NCI-H460 (cell line): ENCODE measurements at regions not wholly inside any gene's neighbourhood (a gene's known extent, or its start where the extent isn't known, plus 50 kb on each side); places are given as distances from the start of the nearest gene placed in this dataset.
"Not testable (repeated sequence)": the region's sequence is repeated elsewhere in the genome, so short reads cannot be mapped to it uniquely, and the experiment has no call there.

Experiments
- DNase-seq: peaks from one replicate; pipeline ENCODE4 v3.0.0-alpha.2; 2016; ENCODE audit warnings: low read depth; ENCODE audit errors: extremely low read depth

DNA sequence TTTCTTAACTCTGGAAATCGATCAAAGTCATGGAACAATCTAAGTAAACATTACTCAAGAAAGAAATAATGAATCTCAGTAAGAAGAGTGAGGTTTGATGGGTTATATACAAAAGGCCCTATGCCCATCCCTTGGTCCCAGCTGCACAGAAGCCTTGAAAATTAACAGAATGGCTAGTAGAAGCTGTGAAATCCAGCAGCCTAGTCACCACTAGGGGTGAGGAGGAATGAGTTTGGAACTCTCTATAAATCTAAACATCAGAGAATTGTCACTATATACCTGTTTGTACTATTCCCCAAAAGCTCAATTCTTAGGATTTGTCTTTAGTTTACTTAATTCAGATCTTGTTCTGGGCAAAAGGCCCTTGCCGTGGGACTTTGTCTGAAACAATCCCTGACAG, 313.9 kb upstream of the GRID2 start:
- DNase-seq = no peak

DNA sequence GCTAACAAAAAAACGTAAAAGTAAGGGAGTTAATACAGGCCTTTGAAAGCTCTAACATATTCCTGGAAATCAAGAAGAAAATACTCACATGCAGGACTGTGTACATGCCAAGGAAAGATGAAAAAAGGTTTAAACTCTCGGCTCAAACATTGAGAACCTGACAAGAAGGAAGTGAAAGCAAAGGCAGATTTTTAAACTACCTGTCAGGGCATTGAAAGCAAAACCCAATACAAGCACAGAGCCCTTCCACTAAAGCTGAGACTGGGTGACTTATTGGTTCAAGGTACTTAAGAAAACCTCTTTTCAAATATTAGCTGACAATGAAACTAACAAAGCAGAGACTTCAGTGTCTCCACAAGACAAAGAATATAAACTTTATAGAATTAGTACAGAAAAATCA, 313.0 kb upstream of the GRID2 start:
- no peak for DNase-seq

DNA sequence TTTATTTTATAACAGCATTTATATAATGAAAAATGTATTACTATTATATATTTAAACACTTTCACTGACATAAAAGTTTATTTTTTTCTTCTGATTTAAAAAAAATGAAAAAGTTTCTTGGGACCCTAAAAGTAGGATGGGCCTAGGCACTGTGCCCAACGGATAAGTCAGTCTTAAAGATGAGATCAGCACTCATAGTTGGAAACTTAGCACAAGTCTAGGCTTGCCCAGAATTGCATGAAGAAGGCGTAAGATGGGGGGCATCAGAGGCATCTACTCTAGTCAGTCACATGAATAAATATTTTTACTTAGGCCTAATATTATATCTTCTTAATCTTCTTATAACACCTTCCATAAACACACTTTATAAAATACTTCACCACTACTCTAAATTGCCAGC, 306.7 kb upstream of the GRID2 start:
- no peak for DNase-seq

DNA sequence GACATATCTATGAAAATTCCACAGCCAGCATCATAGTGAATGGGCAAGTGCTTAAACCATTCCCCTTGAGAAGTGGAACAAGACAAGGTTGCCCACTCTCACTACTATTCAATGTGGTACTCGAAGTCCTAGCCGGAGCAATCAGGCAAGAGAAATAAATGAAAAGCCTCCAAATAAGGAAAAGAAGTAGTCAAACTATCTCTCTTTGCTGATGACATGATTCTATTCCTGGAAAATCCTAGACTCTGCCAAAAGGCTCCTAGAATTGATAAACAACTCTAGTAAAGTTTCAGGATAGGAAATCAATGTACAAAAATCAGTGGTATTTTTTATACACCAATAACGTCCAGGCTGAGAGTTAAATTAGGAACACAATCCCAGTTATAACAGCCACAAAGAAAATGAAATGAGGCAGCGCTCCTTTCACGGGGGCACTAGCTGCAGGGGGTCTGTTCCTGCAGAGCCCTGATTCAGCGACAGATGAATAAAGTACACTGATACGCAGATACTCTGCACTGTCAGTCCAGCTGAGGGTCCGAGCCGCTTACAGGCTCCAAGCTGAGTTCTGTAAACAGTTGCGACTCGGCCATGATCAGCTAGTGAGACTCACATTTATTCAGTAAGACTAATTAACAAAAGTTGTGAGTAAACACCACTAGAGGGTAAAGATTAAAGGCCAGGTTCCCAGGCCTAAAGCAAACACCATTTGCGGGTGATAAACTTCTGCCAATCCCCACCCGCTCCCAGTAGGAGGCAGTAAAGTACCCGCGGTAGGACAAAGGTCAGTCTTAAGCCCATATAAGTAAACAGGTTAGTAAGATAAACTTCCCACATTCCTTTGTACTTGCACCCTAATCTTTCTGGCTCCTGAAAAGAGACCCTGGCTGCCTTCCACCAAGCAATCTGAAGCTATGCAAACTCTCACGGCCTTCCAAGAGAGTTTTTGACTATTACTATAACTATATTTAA, 290.6 kb upstream of the GRID2 start:
- no peak for DNase-seq

DNA sequence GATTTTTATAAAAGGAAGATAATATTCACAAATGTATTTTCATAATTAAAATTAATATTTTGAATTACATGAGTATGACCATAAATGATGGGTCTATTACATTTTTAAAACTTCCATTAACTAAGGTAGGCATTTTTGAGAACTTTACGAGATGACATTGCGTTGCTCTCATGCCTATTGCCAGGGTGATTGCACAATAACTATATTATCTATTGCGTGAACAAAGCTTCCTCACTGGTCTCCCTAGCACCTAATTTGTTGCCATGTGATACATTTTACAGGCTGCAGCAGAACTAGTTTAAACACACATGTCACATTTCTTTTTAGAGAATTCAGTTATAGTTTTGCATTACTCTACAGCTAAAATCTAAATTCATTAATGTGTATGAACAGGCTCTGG, 289.7 kb upstream of the GRID2 start:
- no peak for DNase-seq

DNA sequence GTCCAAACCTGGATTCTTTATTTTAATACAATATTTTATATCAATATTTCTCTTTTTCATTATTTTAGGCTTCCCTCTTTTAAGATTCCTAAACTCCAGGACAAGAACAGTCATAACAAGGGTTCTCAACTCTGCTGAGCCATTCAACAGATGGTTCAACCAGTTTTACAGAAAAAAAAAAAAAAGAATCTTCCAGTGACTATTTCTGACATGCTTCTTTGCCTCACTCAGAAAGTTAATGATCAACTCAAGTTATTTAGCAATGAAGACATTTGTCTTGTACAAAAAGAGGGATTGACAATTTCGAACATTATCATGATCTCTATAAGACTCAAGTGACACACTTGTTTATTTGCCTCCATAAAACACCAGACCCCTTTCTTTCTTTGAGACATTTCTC, 282.6 kb upstream of the GRID2 start:
- no peak for DNase-seq

DNA sequence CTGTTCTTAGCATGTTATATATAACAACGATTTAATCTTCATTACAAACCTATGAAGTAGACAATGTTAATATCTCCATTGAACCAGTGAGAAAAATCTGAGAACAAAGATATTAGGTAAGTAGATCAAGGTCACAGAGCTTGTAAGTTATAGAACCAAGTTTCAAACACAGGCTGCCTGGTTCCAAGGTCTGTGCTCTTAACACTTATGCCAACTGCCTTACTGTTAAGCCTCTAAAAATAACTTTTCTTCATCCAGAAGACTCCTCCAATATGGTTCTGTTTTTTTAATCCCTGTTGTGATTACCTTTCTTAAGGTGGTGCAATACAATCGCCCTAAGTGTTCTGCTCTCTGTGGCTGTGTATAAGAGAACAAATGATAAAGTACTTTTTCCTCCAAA, 282.0 kb upstream of the GRID2 start:
- DNase-seq = no peak

DNA sequence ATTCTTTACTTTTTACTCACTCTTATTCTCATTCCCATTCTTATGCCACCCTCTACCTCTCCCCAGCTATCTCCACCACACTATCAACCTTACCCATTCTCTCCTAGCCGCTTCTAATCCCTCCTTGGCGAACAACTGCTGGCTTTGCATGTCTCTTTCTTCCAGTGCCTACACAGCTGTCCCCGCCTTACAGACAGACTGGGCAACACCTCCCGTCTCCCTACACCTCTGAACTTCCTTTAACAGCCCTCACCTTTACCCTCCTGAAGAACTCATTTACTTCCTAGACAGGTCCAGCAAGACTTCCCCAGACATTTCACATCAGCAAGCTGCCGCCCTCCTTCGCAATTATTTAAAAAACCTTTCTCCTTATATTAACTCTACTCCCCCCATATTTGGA, 274.9 kb upstream of the GRID2 start:
- DNase-seq = not testable (repeated sequence)

DNA sequence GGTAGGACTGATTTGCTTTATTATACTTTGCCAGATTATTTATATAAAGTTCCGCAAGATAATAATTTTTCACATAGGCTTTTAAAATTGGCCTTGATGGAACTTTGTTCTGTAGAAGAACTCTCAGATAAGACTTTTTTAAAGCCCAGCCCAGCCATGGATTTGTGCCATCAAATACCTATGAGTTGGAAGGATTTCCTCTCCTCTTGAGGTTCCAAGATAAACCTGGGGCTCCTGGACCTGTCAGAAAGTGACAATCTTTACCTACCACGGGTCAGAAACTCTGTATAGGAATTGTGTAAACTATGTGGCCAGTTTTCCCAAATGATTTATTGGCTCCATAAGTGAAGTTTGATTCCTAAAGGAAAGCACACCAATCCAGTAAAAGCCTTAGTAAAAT, 271.9 kb upstream of the GRID2 start:
- no peak for DNase-seq

DNA sequence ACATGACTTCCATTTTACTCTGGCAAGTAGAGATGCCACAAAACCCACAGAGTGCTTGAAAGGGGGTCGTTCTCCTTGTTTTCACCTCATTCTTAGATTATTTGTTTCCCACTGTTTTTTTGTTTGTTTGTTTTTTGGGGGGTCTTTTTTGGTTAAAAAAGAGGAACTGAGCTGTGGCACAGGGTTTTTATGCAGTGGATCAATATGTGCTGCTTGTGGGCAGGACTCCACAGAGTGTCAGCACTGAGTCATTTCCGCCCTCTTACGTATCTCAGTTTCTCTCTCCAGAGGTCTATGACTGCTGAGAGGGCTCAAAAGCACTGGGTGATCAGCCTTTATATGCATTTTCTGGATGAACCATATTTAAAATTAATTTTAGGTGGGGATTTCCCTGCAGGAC, 268.1 kb upstream of the GRID2 start:
- no peak for DNase-seq

DNA sequence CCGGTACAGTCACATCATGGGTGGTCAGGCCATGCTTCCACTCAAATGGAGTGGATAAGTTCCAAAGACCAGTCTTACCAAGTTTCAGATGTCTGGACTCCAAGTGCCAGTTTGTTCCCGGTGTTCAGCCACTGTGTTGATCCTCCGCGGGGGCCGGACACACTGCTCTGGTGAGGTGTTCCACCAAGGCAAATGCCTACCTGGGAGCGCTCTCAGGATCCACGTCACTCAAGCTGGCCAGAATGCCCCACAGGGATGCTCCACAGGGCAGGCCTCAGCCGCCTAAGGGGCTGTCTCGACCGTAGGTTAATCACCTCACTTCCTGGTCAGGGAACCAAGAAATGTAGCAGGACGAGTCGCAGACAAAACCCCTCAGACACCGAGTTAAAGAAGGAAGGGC, 258.0 kb upstream of the GRID2 start:
- no peak for DNase-seq

DNA sequence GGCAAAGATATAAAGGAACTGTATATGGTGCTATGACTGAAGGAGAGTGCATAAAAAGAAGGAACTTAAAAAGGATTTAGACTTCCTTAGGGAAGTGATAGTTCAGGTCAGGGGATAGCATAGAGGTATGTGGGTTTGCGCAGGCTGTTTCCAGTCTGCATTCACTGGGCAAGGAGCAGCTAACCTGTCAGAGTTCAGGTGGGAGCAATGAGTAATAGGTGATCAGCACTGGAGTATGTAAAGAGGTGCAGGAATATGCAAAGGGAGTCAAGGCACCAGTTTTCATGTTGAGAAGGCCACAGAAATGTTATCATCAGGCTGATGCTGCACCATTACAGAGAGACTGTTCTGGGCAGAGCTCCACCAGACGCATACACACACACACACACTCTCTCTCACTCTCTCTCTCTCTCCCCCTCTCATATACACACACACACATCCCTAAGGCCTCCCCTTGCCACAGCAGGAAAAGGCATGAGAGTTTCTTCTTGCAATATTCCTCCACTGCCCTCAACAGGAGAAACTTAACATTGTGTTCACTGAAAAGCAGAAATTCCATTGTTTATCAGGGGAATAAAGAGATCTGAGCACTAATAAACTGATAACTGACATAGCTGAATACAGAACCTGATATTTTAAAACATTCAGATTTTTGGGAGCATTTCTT, 256.4 kb upstream of the GRID2 start:
- DNase-seq = no peak

DNA sequence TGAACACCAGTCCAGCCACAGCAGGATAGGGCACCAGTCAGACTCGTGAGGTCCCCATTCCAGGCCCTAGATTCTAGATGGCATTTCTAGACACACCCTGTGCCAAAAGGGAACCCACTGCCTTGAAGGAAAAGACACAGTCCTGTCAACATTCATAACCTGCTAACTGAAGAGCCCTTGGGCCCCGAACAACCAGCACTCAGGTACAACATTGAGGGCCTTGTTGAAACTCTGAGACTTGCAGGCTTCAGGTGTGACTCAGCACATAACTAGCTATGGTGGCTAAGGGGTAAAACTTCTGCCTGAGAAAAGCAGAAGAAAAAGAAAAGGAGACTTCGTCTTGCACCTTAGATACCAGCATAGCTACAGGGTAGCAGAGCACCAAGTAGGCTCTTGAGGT, 252.9 kb upstream of the GRID2 start:
- DNase-seq = no peak

DNA sequence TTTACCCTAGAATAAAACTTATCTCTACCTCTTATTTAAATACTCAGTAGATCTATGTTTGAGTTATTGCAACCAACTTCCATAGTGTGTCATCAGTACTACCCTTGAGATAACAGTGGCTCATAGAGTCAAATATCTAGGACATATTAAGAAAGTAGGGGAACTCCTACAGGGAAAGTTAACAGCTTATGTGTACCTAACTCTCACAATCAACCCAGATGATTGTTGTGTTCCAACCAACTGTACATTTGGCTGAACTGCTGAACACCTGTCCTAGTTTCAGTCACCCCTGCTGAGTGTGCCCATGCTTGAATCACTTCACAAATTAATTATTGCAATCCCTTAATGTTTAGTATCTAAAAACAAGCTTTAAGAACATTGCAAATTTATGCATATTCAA, 244.2 kb upstream of the GRID2 start:
- DNase-seq = no peak

DNA sequence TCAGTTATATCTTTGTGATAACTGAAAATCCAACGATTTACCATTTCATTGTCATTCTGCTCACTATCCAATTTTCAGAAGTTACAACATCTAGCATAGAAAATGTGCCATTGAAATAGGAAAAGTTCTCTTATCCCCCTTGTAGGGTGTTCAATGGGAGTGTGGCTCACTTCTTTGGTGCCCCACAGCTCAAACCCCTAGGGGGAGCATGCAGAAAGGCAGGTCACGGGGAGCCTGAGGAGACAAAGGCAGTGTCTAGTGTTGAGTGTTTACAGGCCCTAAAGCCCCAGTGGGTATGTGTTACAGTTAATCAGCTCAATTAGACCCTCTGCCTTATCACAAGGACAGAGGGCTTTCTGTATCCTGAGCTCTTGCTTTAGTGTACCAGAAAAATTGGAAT, 243.4 kb upstream of the GRID2 start:
- DNase-seq = no peak

DNA sequence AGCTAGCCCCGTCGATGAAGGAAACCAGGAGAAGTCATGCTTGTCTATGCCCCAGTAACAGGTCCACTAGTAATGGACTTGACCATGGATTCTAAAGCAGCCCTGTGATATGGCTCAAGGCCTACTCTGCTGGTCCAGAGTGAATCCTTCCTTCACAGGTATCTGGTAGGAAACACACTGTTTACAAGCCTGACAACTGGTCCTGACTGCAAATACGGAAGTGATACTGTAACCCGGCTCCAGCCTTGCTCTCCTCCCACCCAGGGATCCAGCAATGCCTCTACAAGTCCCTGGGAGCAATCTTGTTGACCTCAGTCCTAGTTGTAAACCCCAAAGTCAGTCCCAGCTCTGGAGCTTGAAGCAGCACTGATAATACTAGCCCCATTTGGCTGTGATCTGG, 239.2 kb upstream of the GRID2 start:
- DNase-seq = no peak

DNA sequence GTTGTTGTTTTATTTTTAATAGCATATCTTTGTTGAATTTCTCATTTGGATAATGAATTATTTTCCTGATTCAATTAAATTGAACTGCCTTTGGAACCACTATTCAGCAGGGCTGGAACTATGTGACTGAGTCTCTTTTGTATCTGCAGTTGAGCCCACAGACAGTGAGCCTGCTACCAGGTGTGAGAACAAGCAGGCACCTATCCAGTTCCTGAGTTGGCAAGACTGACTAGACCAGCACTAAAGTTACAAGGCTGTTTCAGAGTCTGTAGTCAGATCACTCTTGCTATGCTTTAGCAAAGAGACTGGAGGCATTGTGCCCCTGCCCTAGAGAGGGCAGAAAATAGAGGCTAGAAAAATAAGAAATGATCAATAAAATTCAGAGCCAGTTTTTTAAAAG, 237.3 kb upstream of the GRID2 start:
- no peak for DNase-seq

DNA sequence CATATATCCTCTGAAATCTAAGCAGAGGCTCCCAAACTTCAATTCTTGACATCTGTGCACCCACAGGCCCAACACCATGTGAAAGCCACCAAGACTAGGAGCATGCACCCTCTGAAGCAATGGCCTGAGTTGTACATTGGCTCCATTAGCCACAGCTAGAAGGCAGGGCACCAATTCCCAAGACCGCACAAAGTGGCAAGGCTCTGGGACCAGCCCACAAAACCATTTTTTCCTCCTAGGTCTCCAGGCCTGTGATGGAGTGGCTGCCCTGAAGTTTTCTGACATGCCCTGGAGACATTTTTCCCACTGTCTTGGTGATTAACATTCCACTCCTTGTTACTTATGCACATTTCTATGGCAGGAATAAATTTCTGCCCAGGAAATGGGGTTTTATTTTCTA, 232.2 kb upstream of the GRID2 start:
- no peak for DNase-seq

DNA sequence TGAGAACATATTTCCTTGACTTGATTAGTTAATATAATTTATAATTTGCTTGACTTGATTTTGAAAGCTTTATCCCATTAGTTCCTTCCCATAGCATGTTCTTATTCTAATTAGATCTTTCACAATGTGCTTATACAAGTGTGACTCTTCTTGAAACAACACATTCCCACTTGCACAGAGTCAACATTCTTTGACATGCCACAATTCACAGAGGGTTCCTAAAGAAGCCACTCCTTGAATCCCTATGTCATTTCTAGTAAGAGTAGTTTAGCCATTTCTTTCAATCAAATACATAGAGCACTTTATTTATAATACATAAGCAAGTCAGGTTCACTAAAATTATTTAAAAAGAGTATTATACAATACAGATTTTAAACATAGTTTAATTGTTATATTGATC, 228.9 kb upstream of the GRID2 start:
- DNase-seq = no peak

DNA sequence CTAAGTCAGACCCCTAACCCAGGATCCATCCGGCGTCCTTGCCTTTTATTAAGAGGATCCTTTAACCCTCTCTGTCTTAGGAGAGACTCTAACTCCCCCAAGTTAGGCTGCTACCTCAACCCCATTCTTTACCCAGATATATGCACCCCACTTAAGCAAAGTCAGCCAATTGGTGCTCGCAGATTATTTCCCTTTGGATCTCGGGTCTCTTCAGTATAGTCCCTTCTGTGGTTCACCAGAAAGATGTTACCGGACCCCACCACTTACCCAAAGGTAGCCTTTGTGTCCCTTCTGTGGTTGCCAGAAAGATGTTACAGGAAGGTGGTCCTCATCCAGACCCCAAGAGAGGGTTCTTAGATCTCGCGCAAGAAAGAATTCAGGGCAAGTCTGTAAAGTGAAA, 212.9 kb upstream of the GRID2 start:
- no peak for DNase-seq

DNA sequence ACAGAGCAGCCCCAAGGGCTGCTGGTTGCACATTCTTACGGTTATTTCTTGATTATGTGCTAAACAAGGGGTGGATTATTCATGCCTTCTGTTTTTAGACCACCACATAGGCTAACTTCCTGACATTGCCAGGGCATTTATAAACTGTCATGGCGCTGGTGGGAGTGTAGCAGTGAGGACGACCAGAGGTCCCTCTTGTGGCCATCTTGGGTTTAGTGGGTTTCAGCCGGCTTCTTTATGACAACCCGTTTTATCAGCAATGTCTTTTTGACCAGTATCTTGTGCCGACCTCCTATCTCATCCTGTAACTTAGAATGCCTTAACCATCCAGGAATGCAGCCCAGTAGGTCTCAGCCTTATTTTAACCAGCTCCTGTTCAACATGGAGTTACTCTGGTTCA, 212.4 kb upstream of the GRID2 start:
- no peak for DNase-seq

DNA sequence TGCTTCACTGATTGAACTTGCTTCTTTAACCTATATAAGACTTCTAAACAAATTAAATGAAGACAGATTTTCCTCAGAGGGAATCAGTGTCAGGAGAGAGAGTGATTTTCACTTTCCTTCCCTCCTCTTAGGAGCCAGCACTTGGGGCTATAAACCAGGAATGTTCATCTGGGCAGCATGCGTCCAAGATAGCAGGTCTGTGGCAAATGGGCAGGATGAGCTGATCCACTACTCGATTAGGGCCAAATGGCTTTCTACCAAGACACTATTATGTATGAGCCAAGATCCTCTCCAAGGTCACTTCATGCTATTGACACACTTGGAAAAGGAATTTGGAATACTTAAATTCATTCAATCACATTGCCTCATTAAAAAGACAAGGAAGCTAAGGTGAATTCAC, 203.9 kb upstream of the GRID2 start:
- DNase-seq = no peak
